ENCODE measurements at regions not wholly inside any gene's neighbourhood (a gene's known extent, or its start where the extent isn't known, plus 50 kb on each side); places are given as distances from the start of the nearest gene placed in this dataset.
A peak's percentile ranks its signal among the peaks of the same experiment; 100 is the strongest.

- no peak for TF ChIP-seq CTCF (IDR thresholded peaks at IDR 0.05; ENCODE audit: extremely low read depth, missing control alignments)
- no peak for DNase-seq (ENCODE audit: low spot score)
Measured at GRCh38 chr9:34797367-34797766, 87.4 kb upstream of the CCL21 start.

GRCh38 chr9:34796924-34797323, 87.0 kb upstream of the CCL21 start:
- no peak for DNase-seq (ENCODE audit: low spot score)
- no peak for TF ChIP-seq CTCF (IDR thresholded peaks at IDR 0.05; ENCODE audit: extremely low read depth, missing control alignments)

GRCh38 chr9:34793428-34793827, 83.5 kb upstream of the CCL21 start:
- DNase-seq (ENCODE audit: low spot score) = peak; percentile 20
- TF ChIP-seq CTCF (IDR thresholded peaks at IDR 0.05; ENCODE audit: extremely low read depth, missing control alignments) = no peak

- peak; percentile 41 for DNase-seq (ENCODE audit: low spot score)
- TF ChIP-seq CTCF (IDR thresholded peaks at IDR 0.05; ENCODE audit: extremely low read depth, missing control alignments) = no peak
Measured at GRCh38 chr9:34783951-34784487, 74.1 kb upstream of the CCL21 start.

- DNase-seq (ENCODE audit: low spot score) = no peak
- TF ChIP-seq CTCF (IDR thresholded peaks at IDR 0.05; ENCODE audit: extremely low read depth, missing control alignments) = no peak
Measured at GRCh38 chr9:34782372-34782771, 72.4 kb upstream of the CCL21 start.

- no peak for DNase-seq (ENCODE audit: low spot score)
- TF ChIP-seq CTCF (IDR thresholded peaks at IDR 0.05; ENCODE audit: extremely low read depth, missing control alignments) = no peak
Measured at GRCh38 chr9:34777666-34778065, 67.7 kb upstream of the CCL21 start.

GRCh38 chr9:34773955-34774354, 64.0 kb upstream of the CCL21 start:
- TF ChIP-seq CTCF (IDR thresholded peaks at IDR 0.05; ENCODE audit: extremely low read depth, missing control alignments) = no peak
- no peak for DNase-seq (ENCODE audit: low spot score)
